GM12878 (cell line): ENCODE measurements at regions not wholly inside any gene's neighbourhood (a gene's known extent, or its start where the extent isn't known, plus 50 kb on each side); places are given as distances from the start of the nearest gene placed in this dataset.

Experiments used
- CTCF ChIP-seq, 3 experiments: IDR thresholded peaks in 2 of 3; conservative IDR thresholded peaks in 1 of 3; 2 replicates each; pipeline ENCODE4 v1.5.1; 2011; ENCODE audit warnings: low read depth in 3 of 3, low read length in 3 of 3, mild to moderate bottlenecking in 3 of 3, control low read depth in 2 of 3, moderate library complexity in 2 of 3, inconsistent platforms in 1 of 3, mixed read lengths in 1 of 3; ENCODE audit not compliant: control insufficient read depth in 2 of 3, insufficient read depth in 1 of 3; ENCODE audit errors: extremely low read depth in 1 of 3
- ETV6 ChIP-seq, 2 experiments: fragments of 450-650 bp in 1 of 2; IDR thresholded peaks in 1 of 2; conservative IDR thresholded peaks in 1 of 2; 2 replicates each; pipeline ENCODE4 v1.6.1; 2014; ENCODE audit warnings: antibody characterized with exemption in 1 of 2, borderline replicate concordance in 1 of 2, low read depth in 1 of 2, mild to moderate bottlenecking in 1 of 2, moderate library complexity in 1 of 2
- PKNOX1 ChIP-seq: fragments of 450-650 bp; IDR thresholded peaks from 2 replicates; pipeline ENCODE4 v1.6.1; 2016; ENCODE audit warnings: mild to moderate bottlenecking
- POU2F2 ChIP-seq: IDR thresholded peaks from 3 replicates; pipeline ENCODE4 v1.6.1; 2011; ENCODE audit warnings: low read depth, mild to moderate bottlenecking, low read length, borderline replicate concordance
- USF1 ChIP-seq: IDR thresholded peaks from 2 replicates; pipeline ENCODE4 v1.6.1; 2011; ENCODE audit warnings: borderline replicate concordance, low read depth, mild to moderate bottlenecking, moderate library complexity, mixed read lengths, low read length; ENCODE audit not compliant: insufficient read depth; ENCODE audit errors: extremely low read length
- WRNIP1 ChIP-seq: IDR thresholded peaks from 2 replicates; pipeline ENCODE4 v1.6.1; 2011; ENCODE audit warnings: low read depth, low read length, improper control_type of control experiment, borderline replicate concordance
- ZNF592 ChIP-seq: fragments of 450-650 bp; IDR thresholded peaks from 2 replicates; pipeline ENCODE4 v1.6.1; 2017; ENCODE audit warnings: mild to moderate bottlenecking, moderate library complexity

GRCh38 chr18:71374294-71375000, 1085.6 kb downstream of the SOCS6 start (continued):
- no peak for TF ChIP-seq WRNIP1
- no peak for TF ChIP-seq ZNF592
- TF ChIP-seq POU2F2 = no peak
- TF ChIP-seq CTCF (IDR thresholded peaks at IDR 0.05 in 2 of 3, conservative IDR thresholded peaks at IDR 0.05 in 1 of 3; ENCODE audit: control insufficient read depth in 2 of 3, extremely low read depth in 1 of 3, insufficient read depth in 1 of 3, low read depth in 3 of 3, low read length in 3 of 3) = no peak
- no peak for TF ChIP-seq ETV6 (conservative IDR thresholded peaks at IDR 0.05 in 1 of 2, IDR thresholded peaks at IDR 0.05 in 1 of 2; ENCODE audit: borderline replicate concordance in 1 of 2, low read depth in 1 of 2)
- no peak for TF ChIP-seq PKNOX1
- no peak for TF ChIP-seq USF1
